ENCODE measurements at regions not wholly inside any gene's neighbourhood (a gene's known extent, or its start where the extent isn't known, plus 50 kb on each side); places are given as distances from the start of the nearest gene placed in this dataset.

- DNase-seq (ENCODE audit: low read depth), result no peak
- Histone ChIP-seq H3K9ac (ENCODE audit: low read length) (no peak overlapping the region), H3K4me3 (ENCODE audit: insufficient read depth, low read depth, low read length) (no peak overlapping the region), H3K9me3 (ENCODE audit: insufficient read depth, low read depth, low read length) (peaks cover 2% of the 10 kb centered on the region), H2AFZ (ENCODE audit: low read depth, low read length) (no peak overlapping the region), H3K27ac (ENCODE audit: low read depth, low read length) (no peak overlapping the region), H3K36me3 (ENCODE audit: insufficient read depth, low read length) (no peaks in the 10 kb centered on the region), H3K4me1 (ENCODE audit: insufficient read depth, low read length) (no peaks in the 10 kb centered on the region), H3K79me2 (ENCODE audit: insufficient read depth, low read length) (no peaks in the 10 kb centered on the region), H4K20me1 (ENCODE audit: insufficient read depth, low read length) (no peaks in the 10 kb centered on the region), H3K27me3 (ENCODE audit: insufficient read depth, low read length) (no peaks in the 10 kb centered on the region), H3K4me2 (ENCODE audit: low read length) (no peak overlapping the region)
- H3K27ac Mint-ChIP-seq (ENCODE audit: unreplicated experiment), result no peak overlapping the region
- FAIRE-seq, result no peak
- H3K36me3 Mint-ChIP-seq (ENCODE audit: low read depth, unreplicated experiment), result no peaks in the 10 kb centered on the region
- no peaks in the 10 kb centered on the region for H3K4me1 Mint-ChIP-seq (ENCODE audit: low read depth, unreplicated experiment)
- TF ChIP-seq EZH2 (IDR thresholded peaks at IDR 0.05; ENCODE audit: insufficient read depth, low read length) (no peak), CTCF (IDR thresholded peaks at IDR 0.05; ENCODE audit: insufficient read depth, low read depth, low read length) (no peak)
- H3K4me3 Mint-ChIP-seq (ENCODE audit: unreplicated experiment), result no peak overlapping the region
- H3K9me3 Mint-ChIP-seq (ENCODE audit: unreplicated experiment), result no peaks in the 10 kb centered on the region
- peaks cover 38% of the 10 kb centered on the region for H3K27me3 Mint-ChIP-seq (ENCODE audit: low read depth, unreplicated experiment)
Measured at GRCh38 chr16:50917950-50918703, 176.2 kb downstream of the CYLD start.

- H3K27me3 Mint-ChIP-seq (ENCODE audit: low read depth, unreplicated experiment), result peaks cover 42% of the 10 kb centered on the region
- FAIRE-seq, result no peak
Measured at GRCh38 chr16:50916040-50916439, 174.2 kb downstream of the CYLD start.

More at GRCh38 chr16:50916040-50916439, 174.2 kb downstream of the CYLD start:
- Histone ChIP-seq H3K27me3 (ENCODE audit: insufficient read depth, low read length) (no peaks in the 10 kb centered on the region), H2AFZ (ENCODE audit: low read depth, low read length) (no peak overlapping the region), H3K9me3 (ENCODE audit: insufficient read depth, low read depth, low read length) (no peaks in the 10 kb centered on the region), H3K4me1 (ENCODE audit: insufficient read depth, low read length) (no peaks in the 10 kb centered on the region), H3K9ac (ENCODE audit: low read length) (no peak overlapping the region), H4K20me1 (ENCODE audit: insufficient read depth, low read length) (no peaks in the 10 kb centered on the region), H3K4me2 (ENCODE audit: low read length) (no peak overlapping the region), H3K27ac (ENCODE audit: low read depth, low read length) (no peak overlapping the region), H3K4me3 (ENCODE audit: insufficient read depth, low read depth, low read length) (no peak overlapping the region), H3K36me3 (ENCODE audit: insufficient read depth, low read length) (no peaks in the 10 kb centered on the region), H3K79me2 (ENCODE audit: insufficient read depth, low read length) (no peaks in the 10 kb centered on the region)
- Mint-ChIP-seq H3K4me3 (ENCODE audit: unreplicated experiment) (no peak overlapping the region), H3K9me3 (ENCODE audit: unreplicated experiment) (no peaks in the 10 kb centered on the region), H3K36me3 (ENCODE audit: low read depth, unreplicated experiment) (no peaks in the 10 kb centered on the region), H3K4me1 (ENCODE audit: low read depth, unreplicated experiment) (no peaks in the 10 kb centered on the region), H3K27ac (ENCODE audit: unreplicated experiment) (no peak overlapping the region)
- TF ChIP-seq EZH2 (IDR thresholded peaks at IDR 0.05; ENCODE audit: insufficient read depth, low read length) (no peak), CTCF (IDR thresholded peaks at IDR 0.05; ENCODE audit: insufficient read depth, low read depth, low read length) (no peak)
- no peak for DNase-seq (ENCODE audit: low read depth)
